Endothelial cell (in vitro differentiated cells): ENCODE measurements at regions not wholly inside any gene's neighbourhood (a gene's known extent, or its start where the extent isn't known, plus 50 kb on each side); places are given as distances from the start of the nearest gene placed in this dataset.

Experiments used
- DNase-seq: peaks from one replicate; pipeline ENCODE4 v3.0.0; 2021; ENCODE audit warnings: low spot score
- H3K27ac Mint-ChIP-seq: one replicate; pipeline ENCODE4 v1.8.0; 2021; ENCODE audit warnings: mixed read lengths, inconsistent platforms; ENCODE audit not compliant: unreplicated experiment
- H3K27me3 Mint-ChIP-seq: one replicate; pipeline ENCODE4 v1.8.0; 2021; ENCODE audit warnings: mild to moderate bottlenecking, moderate library complexity, mixed read lengths, inconsistent platforms; ENCODE audit not compliant: unreplicated experiment
- H3K36me3 Mint-ChIP-seq: one replicate; pipeline ENCODE4 v1.8.0; 2021; ENCODE audit warnings: mild to moderate bottlenecking, low read depth, mixed read lengths, inconsistent platforms; ENCODE audit not compliant: unreplicated experiment
- H3K4me1 Mint-ChIP-seq: one replicate; pipeline ENCODE4 v1.8.0; 2021; ENCODE audit warnings: mild to moderate bottlenecking, mixed read lengths, inconsistent platforms; ENCODE audit not compliant: unreplicated experiment
- H3K4me3 Mint-ChIP-seq: one replicate; pipeline ENCODE4 v1.8.0; 2021; ENCODE audit warnings: mild to moderate bottlenecking, mixed read lengths, inconsistent platforms; ENCODE audit not compliant: unreplicated experiment
- H3K9me3 Mint-ChIP-seq: one replicate; pipeline ENCODE4 v1.8.0; 2021; ENCODE audit warnings: mixed read lengths, inconsistent platforms; ENCODE audit not compliant: unreplicated experiment
- TF ChIP-seq, protein P1 (sequence below): fragments of 200-600 bp; sonication (generic); IDR thresholded peaks from one replicate; pipeline ENCODE4 v1.5.0; 2021; ENCODE audit warnings: antibody characterized with exemption; ENCODE audit not compliant: unreplicated experiment

DNA sequence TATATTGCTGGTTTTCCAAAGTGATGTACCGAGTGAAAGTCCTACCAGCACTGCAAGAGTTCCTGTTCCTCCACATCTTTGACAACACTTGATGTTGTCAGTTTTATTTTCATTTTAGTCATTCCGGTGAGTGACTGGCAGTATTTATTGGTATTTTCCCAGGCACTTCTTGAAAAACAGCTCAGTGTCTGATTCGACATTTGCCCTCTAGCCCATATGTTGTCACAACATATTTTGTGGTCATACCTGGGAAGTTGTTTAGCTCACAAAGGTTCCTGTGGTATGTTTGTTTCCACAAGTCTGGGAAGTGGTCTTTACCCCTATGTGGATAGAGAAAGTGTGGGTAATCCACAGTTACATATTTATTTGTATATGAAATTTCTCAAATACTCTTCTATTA is 463.6 kb downstream of the HAPSTR1 start:
- Mint-ChIP-seq H3K4me1 (peaks cover 3% of the 10 kb centered on the region), H3K4me3 (no peak overlapping the region), H3K9me3 (no peaks in the 10 kb centered on the region), H3K36me3 (no peaks in the 10 kb centered on the region), H3K27me3 (no peaks in the 10 kb centered on the region), H3K27ac (no peak overlapping the region)
- DNase-seq = no peak
- TF ChIP-seq, protein P1, sequence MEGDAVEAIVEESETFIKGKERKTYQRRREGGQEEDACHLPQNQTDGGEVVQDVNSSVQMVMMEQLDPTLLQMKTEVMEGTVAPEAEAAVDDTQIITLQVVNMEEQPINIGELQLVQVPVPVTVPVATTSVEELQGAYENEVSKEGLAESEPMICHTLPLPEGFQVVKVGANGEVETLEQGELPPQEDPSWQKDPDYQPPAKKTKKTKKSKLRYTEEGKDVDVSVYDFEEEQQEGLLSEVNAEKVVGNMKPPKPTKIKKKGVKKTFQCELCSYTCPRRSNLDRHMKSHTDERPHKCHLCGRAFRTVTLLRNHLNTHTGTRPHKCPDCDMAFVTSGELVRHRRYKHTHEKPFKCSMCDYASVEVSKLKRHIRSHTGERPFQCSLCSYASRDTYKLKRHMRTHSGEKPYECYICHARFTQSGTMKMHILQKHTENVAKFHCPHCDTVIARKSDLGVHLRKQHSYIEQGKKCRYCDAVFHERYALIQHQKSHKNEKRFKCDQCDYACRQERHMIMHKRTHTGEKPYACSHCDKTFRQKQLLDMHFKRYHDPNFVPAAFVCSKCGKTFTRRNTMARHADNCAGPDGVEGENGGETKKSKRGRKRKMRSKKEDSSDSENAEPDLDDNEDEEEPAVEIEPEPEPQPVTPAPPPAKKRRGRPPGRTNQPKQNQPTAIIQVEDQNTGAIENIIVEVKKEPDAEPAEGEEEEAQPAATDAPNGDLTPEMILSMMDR = no peak

DNA sequence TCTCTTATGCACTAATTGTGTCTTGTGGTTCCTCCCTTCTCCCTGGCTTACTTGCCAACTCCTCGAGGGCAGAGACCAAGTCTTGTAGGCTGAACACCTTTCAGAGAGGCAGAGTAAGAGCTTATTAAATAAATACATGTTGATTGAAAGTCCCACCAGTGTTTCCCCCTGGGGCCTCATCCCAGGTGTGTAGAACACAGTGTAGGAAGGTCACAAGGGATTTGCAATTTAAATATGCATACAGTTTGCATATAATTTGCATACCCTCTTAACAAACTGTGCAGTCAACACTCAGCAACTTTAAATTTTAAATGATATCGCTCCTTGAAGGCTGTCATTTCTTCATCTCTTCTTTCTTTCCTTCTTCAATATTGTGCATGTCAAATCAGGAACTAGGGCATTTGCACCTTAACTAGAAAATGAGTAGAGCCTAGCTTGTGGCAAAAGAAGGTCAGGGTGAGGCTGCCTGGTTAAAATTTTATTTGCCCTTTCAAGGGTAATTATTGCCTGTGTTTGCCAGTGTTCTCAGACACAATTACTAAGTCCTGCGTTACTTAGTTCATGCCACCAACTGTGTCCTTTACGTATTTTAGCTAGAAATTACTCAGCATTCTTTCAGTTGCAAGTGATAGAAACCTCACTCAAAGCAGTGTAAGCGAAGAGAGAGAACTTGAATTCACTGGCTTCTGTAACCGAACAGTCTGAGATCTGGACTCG is 465.7 kb downstream of the HAPSTR1 start:
- no peak overlapping the region for H3K4me3 Mint-ChIP-seq
- H3K27me3 Mint-ChIP-seq = no peaks in the 10 kb centered on the region
- peaks cover 9% of the 10 kb centered on the region for H3K4me1 Mint-ChIP-seq
- DNase-seq = no peak
- no peaks in the 10 kb centered on the region for H3K36me3 Mint-ChIP-seq
- TF ChIP-seq, protein P1 = no peak
- H3K9me3 Mint-ChIP-seq = no peaks in the 10 kb centered on the region
- no peak overlapping the region for H3K27ac Mint-ChIP-seq

DNA sequence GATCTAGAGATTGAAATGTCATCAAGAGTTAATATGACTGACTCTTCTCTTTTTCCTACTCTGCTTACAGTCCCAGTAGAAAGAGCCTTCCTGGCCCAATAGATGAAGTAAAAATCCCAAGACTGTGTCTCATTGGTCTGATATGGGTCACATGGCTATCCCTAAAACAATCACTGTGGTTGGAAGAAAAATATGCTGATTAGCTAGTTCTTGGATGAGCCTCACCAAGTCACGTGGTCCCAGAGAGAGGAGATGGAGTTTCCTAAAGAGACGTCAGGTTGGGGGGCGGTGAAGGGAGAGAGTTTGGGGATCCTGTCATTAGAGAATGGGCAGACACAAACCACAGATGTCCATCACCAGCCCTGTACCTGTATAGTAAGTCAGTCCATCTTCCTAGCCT is 466.3 kb downstream of the HAPSTR1 start:
- no peaks in the 10 kb centered on the region for H3K36me3 Mint-ChIP-seq
- H3K9me3 Mint-ChIP-seq = no peaks in the 10 kb centered on the region
- H3K27ac Mint-ChIP-seq = no peak overlapping the region
- no peak for DNase-seq
- TF ChIP-seq, protein P1 = no peak
- H3K27me3 Mint-ChIP-seq = no peaks in the 10 kb centered on the region
- peaks cover 8% of the 10 kb centered on the region for H3K4me1 Mint-ChIP-seq
- H3K4me3 Mint-ChIP-seq = no peak overlapping the region

DNA sequence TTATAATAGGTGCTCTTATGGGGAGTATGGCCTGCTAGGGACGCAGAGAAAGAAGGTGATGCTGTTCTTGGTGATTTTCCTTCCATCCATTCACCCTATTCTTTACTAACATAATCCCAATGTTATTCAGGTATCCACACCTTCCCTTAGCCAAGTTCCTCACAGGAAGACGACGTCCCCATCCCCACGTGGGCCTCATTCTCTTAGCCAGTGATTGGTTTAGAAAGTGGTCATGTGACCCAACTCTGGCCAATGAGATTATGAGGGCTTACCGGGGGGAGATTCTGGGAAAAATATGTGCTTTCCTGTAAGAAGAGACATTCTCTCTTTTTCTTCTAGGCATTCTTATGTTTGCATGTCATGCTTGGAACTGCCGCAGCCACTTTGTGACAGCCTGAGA is 474.7 kb downstream of the HAPSTR1 start:
- no peak overlapping the region for H3K4me3 Mint-ChIP-seq
- no peak for DNase-seq
- peaks cover 2% of the 10 kb centered on the region for H3K27me3 Mint-ChIP-seq
- H3K4me1 Mint-ChIP-seq = peaks cover 8% of the 10 kb centered on the region
- H3K9me3 Mint-ChIP-seq = no peaks in the 10 kb centered on the region
- H3K27ac Mint-ChIP-seq = no peak overlapping the region
- TF ChIP-seq, protein P1 = no peak
- no peaks in the 10 kb centered on the region for H3K36me3 Mint-ChIP-seq

DNA sequence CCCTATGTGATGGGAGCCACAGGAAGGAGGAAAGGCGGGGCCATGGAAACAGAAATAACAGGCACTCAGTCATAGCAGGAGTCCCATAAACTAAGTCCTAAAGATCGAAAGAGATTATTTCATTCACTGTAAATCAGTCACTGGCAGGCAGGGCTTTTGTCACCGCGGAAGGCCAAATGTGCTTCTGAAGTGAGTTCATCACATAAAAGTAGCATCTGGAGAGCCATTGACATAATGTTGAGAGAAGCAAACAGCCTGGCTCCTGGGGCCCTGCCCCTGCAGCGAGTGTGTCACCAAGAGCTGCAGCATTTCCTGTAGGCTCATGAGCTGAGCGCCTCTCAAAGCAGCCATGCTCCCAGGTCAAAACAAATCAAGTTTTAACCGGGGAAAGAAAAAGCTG is 476.2 kb downstream of the HAPSTR1 start:
- H3K36me3 Mint-ChIP-seq = no peaks in the 10 kb centered on the region
- no peaks in the 10 kb centered on the region for H3K9me3 Mint-ChIP-seq
- no peak overlapping the region for H3K27ac Mint-ChIP-seq
- H3K4me3 Mint-ChIP-seq = no peak overlapping the region
- peaks cover 2% of the 10 kb centered on the region for H3K27me3 Mint-ChIP-seq
- no peak for DNase-seq
- no peaks in the 10 kb centered on the region for H3K4me1 Mint-ChIP-seq
- TF ChIP-seq, protein P1 = no peak
